Calu3 (cell line): ENCODE measurements at regions not wholly inside any gene's neighbourhood (a gene's known extent, or its start where the extent isn't known, plus 50 kb on each side); places are given as distances from the start of the nearest gene placed in this dataset.

Source experiments
- BruUV-seq: library from RNA; stranded (reverse); fragments of 400-500 nt; replicated peaks from 2 replicates; lab custom pipeline; 2021; lab: Mats Ljungman, UMichigan
- CTCF ChIA-PET: fragments of 300-600 bp; sonication (Branson Sonifier 250); formaldehyde crosslinking; loops from one replicate; lab custom pipeline; 2022; ENCODE audit warnings: antibody characterized with exemption; lab: Charles Lee
- DNase-seq: peaks from one replicate; pipeline ENCODE4 v3.0.0; 2022
- H3K27ac Mint-ChIP-seq: one replicate; pipeline ENCODE4 v1.8.0; 2022; ENCODE audit warnings: mixed read lengths; ENCODE audit not compliant: unreplicated experiment
- H3K27me3 Mint-ChIP-seq: one replicate; pipeline ENCODE4 v1.8.0; 2022; ENCODE audit warnings: mixed read lengths; ENCODE audit not compliant: unreplicated experiment
- H3K36me3 Mint-ChIP-seq: one replicate; pipeline ENCODE4 v1.8.0; 2022; ENCODE audit warnings: mild to moderate bottlenecking, moderate library complexity, mixed read lengths; ENCODE audit not compliant: insufficient read depth, unreplicated experiment
- H3K4me1 Mint-ChIP-seq: one replicate; pipeline ENCODE4 v1.8.0; 2022; ENCODE audit warnings: mild to moderate bottlenecking, low read depth, mixed read lengths; ENCODE audit not compliant: unreplicated experiment
- H3K4me3 Mint-ChIP-seq: one replicate; pipeline ENCODE4 v1.8.0; 2022; ENCODE audit warnings: mild to moderate bottlenecking, low read depth, moderate library complexity, mixed read lengths; ENCODE audit not compliant: unreplicated experiment
- H3K9me3 Mint-ChIP-seq: one replicate; pipeline ENCODE4 v1.8.0; 2022; ENCODE audit warnings: low read depth, mixed read lengths; ENCODE audit not compliant: unreplicated experiment
- intact Hi-C: fragments of 100-400 bp; cut with micrococcal nuclease; formaldehyde crosslinking; loops from one replicate; pipeline ENCODE4 v1.10.0; 2022; ENCODE audit not compliant: unreplicated experiment
- TF ChIP-seq, protein P1 (sequence below): fragments of 200-600 bp; IDR thresholded peaks from one replicate; pipeline ENCODE4 v1.8.0; 2022; ENCODE audit warnings: antibody characterized with exemption; ENCODE audit not compliant: unreplicated experiment

DNA sequence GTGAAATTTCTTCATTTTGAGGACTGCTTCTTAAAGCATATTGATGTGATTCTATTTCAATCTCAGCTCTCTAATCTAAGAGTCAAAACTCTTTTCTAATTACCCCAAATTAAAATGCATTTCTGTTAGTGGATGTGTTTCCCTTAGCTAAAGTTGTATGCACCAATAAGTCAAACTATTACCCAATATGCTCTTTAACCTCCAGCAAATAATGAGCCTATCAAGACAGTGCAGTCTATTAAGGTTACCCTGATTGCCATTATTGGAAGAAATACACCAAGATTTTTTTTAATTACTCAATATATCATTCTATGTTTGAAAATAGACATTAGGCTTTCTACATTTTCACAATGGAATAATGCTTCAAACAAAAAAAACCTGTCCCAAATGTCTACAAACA, 310.0 kb downstream of the BTG1 start:
- H3K4me3 Mint-ChIP-seq = no peak overlapping the region
- no peaks in the 10 kb centered on the region for H3K27me3 Mint-ChIP-seq
- no peaks in the 10 kb centered on the region for H3K4me1 Mint-ChIP-seq
- intact Hi-C loops = no loop called here
- no TSS peak for BruUV-seq
- DNase-seq = no peak
- CTCF ChIA-PET = no interaction called here
- TF ChIP-seq, protein P1, sequence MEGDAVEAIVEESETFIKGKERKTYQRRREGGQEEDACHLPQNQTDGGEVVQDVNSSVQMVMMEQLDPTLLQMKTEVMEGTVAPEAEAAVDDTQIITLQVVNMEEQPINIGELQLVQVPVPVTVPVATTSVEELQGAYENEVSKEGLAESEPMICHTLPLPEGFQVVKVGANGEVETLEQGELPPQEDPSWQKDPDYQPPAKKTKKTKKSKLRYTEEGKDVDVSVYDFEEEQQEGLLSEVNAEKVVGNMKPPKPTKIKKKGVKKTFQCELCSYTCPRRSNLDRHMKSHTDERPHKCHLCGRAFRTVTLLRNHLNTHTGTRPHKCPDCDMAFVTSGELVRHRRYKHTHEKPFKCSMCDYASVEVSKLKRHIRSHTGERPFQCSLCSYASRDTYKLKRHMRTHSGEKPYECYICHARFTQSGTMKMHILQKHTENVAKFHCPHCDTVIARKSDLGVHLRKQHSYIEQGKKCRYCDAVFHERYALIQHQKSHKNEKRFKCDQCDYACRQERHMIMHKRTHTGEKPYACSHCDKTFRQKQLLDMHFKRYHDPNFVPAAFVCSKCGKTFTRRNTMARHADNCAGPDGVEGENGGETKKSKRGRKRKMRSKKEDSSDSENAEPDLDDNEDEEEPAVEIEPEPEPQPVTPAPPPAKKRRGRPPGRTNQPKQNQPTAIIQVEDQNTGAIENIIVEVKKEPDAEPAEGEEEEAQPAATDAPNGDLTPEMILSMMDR = no peak
- peaks cover 2% of the 10 kb centered on the region for H3K9me3 Mint-ChIP-seq
- H3K27ac Mint-ChIP-seq = no peak overlapping the region
- no peaks in the 10 kb centered on the region for H3K36me3 Mint-ChIP-seq

DNA sequence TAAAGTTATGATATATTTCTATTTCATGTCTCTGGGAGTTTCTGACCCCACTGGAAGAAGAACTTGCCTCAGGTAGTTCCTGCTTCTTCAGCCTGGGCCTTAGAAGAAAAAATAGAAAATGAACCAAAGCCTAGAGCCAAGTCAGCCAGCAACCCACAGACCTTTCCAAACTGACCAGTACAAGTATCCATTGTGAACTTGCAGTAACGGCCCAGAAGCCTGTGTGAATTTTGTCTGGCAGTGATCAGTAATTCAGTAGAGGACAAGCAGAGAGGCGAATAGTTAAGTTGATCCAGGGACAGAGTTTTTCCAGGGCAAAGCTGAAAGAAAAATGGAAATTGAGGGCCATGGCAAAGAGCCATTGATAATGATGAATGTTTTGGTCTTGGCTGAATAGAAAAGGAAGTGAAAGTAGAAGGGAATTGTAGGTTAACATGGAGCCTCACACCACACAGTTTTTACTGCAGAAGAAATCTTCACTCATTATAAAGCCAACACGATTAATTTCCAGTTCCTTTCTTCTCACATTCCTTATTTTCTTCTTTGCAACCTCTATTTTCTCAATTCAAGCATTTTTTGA, 311.8 kb downstream of the BTG1 start:
- TF ChIP-seq, protein P1 = no peak
- intact Hi-C loops = no loop called here
- Mint-ChIP-seq H3K27me3 (no peaks in the 10 kb centered on the region), H3K9me3 (peaks cover 2% of the 10 kb centered on the region), H3K27ac (no peak overlapping the region), H3K4me1 (no peaks in the 10 kb centered on the region), H3K36me3 (no peaks in the 10 kb centered on the region), H3K4me3 (no peak overlapping the region)
- BruUV-seq = no TSS peak
- CTCF ChIA-PET = no interaction called here
- no peak for DNase-seq

DNA sequence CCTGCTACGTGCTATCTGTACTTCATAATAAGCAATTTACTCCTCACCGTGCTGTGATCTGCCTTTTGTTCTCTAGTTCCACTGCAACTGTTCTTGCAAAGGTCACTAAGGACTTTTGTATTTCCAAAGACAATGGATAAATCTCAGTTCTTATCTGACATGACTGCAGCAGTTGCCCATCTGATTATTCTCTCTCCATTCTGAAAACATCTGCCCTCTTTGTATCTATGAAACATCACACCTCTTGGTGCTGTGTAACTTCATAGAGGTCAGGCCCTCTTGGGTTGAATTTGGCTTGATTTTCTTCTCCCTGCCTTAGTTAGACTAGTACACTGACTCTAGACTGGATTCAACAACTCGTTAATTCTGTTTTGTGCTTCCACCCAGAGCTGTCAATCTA, 319.6 kb downstream of the BTG1 start:
- no peak overlapping the region for H3K27ac Mint-ChIP-seq
- no TSS peak for BruUV-seq
- no peaks in the 10 kb centered on the region for H3K9me3 Mint-ChIP-seq
- no peaks in the 10 kb centered on the region for H3K4me1 Mint-ChIP-seq
- TF ChIP-seq, protein P1 = no peak
- no peaks in the 10 kb centered on the region for H3K36me3 Mint-ChIP-seq
- H3K27me3 Mint-ChIP-seq = no peaks in the 10 kb centered on the region
- CTCF ChIA-PET = no interaction called here
- intact Hi-C loops = no loop called here
- H3K4me3 Mint-ChIP-seq = no peak overlapping the region
- no peak for DNase-seq

DNA sequence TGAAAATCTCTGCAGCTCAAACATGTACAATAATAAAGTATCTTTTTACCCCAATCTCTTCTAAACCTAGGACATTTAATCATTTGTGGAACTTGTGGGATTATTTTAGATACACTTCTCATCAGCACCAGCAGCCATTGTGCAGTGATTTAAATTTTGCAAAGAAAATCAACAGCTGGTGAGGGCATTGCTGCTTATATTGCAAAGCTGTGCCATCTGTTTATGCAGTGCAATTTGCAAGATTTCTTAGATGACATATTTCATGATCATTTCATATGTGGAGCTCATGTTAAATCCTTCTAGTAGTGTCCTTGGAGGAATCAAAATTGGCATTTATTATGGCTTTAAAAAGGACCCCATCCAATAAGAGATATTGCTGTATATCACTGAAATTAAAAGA, 320.7 kb downstream of the BTG1 start:
- no peaks in the 10 kb centered on the region for H3K36me3 Mint-ChIP-seq
- BruUV-seq = no TSS peak

More for the DNA sequence above, 320.7 kb downstream of the BTG1 start:
- Mint-ChIP-seq H3K4me1 (no peaks in the 10 kb centered on the region), H3K27ac (no peak overlapping the region), H3K9me3 (peaks cover 4% of the 10 kb centered on the region), H3K4me3 (no peak overlapping the region), H3K27me3 (no peaks in the 10 kb centered on the region)
- intact Hi-C loops = no loop called here
- no peak for DNase-seq
- CTCF ChIA-PET = no interaction called here
- TF ChIP-seq, protein P1 = no peak
